GM19397 (cell line): ENCODE measurements at regions not wholly inside any gene's neighbourhood (a gene's known extent, or its start where the extent isn't known, plus 50 kb on each side); places are given as distances from the start of the nearest gene placed in this dataset.

ENCODE experiments used
- ATAC-seq: cut with Tn5 transposase; IDR thresholded peaks from one replicate; pipeline ENCODE4 v1.9.1; 2021; ENCODE audit warnings: mild to moderate bottlenecking, moderate library complexity; ENCODE audit not compliant: unreplicated experiment

DNA sequence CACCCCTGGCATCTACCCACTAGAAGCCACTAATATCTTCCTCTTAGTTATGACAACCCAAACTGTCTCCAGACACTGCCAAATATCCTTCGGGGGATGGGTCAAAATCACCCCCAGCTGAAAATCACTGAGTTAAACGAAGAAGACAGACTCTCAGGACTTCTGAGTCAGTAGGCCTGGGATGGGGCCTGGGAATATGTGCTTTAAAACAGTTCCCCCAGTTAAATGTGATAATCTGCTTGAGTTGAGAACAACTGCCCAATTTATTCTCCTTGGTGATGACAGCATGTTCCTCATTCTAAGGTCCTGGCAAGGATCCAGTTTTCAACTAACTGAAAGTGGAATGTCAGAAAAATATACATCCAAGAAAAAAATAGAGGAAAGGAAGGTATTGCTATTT, 52.4 kb downstream of the CBLL2 start:
- ATAC-seq = no peak

DNA sequence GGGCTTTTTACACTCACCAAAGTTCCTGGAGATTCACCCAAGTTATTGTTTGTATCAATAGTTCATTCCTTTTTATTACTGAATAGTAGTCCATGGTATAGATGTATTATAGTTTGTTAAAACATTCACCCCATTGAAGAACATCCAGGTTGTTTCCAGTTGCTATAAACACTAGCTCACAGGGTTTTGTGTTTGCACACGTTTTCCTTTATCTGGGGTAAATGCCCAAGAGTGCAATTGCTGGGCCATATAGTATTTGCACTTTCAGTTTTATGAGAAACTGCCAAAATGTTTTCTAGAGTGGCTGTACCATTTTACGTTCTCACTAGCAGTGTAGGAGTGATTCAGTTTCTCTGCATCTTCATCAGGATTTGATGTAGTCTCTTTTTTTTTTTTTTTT, 57.1 kb downstream of the CBLL2 start:
- no peak for ATAC-seq

DNA sequence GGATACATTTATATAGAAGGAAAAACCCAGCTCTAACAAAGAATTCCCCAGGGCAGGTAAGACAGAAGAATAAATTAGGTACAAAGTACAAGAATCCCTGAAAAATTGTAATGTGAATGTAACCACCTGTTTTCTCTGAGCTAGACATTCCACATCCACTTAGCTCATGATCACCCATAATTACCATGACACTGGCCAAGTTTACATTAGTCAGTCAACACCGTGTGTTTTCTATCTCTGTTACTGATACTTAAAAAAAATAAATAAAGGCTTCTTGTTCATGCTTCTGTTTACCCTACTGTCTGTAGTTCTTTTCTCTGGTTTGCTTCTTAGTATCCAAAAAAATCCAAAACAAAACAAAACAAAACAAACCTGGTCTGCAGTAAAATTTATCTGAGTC, 66.0 kb downstream of the CBLL2 start:
- ATAC-seq = no peak

DNA sequence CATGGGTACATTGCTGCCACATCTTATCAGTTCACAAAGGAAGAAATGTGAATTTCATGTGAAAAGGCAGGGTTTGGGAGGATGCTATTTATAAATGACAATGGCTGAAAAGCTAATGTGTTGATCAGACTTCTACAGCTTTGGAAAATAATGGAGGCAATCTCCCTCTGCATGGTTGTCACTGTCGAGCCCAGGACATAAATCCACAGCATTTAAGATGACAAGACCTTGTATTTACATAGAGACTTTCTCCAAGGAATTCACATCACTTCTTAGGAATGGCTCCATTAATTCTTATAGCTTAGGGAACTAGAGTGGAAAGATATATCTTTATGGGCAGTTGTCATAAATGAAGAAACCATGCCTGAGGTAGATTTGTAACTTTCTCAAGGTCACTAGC, 66.7 kb downstream of the CBLL2 start:
- ATAC-seq = no peak

DNA sequence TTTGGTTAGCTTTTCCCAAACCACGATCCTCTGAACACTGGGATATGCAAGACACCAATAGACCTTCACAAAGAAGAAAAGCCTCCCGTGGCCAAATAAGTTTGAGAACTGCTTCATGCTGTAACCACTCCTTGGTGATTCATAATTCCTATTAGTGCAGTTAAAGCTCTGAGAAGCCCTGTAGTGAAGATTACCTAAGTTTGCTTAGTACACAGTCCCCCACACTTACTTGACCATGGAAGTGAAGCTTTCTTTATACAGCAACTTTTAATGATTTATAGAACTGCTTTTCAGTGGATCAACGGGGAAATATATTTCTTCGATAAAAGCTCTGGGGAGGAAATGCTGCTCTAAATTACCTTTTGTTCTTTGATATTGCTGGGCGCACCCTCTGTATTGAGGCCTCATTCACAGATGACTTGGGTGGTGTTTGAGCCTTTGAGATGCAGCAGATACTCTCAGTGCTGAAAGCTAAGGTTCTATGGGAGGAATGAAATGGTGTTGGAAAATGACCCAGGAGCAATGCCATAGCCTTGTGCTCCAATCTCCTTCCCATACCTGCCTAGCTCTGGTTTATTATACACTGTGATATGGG, 67.4 kb downstream of the CBLL2 start:
- ATAC-seq = no peak

DNA sequence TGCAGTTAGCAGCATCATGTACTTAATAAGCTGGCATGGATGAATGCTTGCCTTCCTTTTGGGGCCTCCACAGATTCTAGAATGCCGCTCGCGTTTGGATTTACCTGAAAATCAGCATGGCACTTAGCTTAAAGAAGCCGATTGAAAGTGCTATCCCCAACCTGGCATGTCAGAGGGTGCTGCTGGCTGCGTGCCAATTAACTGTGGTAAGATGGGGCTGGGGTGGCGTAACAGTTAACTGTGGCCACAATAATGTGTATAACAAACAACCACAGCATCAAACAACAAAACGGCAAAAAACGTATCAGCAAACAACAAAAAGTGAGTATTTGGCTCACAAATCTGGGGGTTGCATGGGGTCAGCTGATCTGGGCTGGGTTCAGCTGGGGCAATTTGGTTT, 70.5 kb downstream of the CBLL2 start:
- ATAC-seq = no peak

DNA sequence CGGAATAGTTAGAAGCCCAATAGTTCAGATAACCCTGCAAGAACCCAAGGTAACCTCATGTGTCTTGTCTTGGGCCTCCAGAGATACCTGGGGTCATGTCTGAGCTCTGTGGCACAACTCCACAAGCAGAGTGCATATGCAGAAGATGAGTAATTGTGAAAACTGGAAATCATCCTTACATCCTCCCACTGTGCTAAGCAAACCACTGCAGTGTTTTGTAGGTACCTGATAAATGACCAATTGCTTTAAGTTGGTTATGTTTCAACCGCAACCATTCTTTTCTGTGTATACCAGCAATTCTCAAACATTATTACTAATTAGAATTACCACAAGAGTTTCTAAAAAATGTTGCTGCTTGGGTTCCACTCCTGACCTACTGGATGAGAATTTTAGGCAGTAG, 73.2 kb downstream of the CBLL2 start:
- ATAC-seq = no peak

DNA sequence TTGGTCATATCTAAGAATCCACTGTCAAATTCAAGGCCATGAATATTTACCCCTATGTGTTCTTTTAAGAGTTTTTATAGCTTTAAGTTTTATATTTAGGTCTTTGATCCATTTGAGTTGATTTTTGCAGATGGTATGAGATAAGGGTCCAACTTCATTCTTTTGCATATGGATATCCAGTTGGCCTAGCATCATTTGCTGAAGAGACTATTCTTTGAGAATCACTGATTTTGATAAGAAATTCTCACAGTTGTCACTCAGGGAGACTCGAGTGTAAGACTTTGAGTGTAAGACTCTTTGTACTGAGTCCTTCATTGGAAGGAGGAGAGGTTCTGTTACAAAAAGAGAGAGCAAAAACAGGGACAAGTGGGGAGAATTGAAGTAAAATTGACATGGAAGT, 74.8 kb downstream of the CBLL2 start:
- no peak for ATAC-seq

DNA sequence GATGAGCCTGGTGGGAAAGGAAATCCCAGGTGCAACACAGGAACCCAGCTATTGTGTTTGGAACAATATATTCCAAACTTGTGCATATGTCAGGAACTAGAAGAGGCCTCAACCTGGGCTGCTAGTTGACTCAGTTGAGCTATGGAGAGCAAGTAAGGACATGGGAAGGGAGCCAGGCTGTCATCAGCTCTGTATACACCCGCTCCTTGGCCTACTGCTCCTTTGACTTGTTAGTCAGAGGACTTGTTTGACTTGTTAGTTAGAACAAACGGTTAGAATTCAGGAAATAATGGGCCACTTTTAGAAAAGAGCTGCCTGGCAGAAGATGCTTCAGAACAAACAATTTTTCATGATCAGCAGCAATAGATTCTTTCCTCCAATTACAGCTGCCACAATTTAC, 76.4 kb downstream of the CBLL2 start:
- ATAC-seq = no peak

DNA sequence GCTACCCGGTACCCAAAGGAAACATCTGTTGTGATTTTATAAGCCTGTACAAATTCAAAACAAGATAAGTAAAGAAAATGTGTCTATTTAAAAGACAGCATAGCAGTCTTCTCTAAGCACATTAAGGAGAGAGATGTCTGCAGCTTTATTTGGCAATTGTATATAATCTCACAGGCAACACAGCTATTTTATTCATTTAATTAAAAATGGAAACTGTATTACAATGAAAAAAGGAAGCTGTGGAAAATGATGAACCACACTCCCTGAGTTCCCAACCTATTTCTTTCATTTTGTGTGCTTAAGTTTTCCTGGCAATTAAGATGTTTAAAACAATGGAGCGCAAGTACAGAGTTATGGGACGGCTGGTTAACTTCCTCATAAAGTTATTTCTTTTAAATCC, 78.4 kb downstream of the CBLL2 start:
- no peak for ATAC-seq

DNA sequence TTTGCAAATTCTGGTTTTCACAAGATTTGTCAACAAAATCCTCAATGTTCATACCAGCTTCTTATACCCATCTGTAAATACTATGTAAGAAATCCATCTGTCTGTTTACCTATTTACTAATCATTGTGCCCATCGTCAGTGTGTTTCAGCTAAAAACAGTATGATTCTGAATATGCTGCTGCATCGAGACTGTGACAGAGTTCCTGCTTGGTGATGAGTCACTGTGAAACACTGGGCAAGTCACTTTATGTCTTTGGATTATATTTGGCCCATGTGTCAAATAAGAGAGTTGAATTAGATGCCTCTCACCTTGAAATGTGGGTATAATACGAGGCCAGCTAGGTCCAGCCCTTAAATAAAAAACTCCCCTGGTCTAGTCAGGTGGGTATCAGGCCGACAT, 79.3 kb downstream of the CBLL2 start:
- no peak for ATAC-seq

DNA sequence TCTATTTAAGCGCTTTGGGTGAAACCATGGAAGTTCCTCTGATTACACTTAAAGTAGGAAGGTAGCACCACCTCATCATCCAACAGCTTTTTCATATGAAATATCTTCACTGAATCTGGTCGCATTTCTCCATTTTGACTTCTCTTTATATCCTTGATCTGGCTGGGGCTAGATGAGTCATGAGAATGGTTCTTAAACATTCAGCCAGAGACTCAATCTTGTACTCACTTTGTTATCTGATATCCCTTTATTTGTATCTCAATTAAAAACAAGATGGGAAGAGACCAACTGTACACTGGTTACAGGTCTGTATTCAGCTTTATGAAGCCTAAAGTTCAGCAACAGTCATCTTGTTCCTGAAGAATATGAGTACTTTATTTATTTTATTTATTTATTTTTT, 84.9 kb downstream of the CBLL2 start:
- ATAC-seq = no peak

DNA sequence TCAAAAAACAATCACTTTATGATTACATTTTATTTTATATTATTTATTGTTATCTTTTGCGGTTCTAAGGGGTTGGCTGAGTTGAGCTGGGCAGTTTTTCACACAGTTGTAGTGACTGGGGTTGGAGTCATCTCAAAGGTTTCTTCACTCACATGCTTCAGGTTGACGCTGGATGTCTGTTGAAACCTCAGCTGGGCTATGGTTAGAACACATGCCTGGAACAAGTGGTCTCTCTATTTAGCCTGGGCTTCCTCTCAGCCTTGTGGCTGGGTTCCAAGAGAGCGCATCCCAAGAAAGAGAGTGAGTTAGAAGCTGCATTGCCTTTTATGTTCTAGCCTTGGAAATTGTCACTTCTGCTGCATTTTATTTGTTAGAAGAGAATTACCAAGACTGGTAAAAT, 87.4 kb downstream of the CBLL2 start:
- no peak for ATAC-seq

DNA sequence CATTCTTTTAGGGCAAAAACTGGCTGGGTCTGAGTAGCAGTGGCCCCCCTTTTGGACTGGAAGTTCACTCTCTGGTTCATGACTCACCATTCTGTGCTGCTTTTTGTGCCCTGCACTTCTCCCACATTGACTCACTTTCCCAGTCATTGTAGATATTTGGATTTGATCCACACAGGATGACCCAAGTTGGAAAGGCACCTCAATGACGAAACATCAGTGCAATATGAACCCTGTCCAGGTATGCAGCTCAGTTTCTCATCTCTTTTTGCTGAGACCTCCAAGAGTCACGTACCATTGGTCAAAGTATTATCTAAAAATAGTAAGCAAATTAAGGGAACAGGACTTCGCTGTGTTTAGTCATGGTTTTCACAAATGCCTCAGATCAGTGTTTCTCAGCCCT, 92.7 kb downstream of the CBLL2 start:
- no peak for ATAC-seq

DNA sequence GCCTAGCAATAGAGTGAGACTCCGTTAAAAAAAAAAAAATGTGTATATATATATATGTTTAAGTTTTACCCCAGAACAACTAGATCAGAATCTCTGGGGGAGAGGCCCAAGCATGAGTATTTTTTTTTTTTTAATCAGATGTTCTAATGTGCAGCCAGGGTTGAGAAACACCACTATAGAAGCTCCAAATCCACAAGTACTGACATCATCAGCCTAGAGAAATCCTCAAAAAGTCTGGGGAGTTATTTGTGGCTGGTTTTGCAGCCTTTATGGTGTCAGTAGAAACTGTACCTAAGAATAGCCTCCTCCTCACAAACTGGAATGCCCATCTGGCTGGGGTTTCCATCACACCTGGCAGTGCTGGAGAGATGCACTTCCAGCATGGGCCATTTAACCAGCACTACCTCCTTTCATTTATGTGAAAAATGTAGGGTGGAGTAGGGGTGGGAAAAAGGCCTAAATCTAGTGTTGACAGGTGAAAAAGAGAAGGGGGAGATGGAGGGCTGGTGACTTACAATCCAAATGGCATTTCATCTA, 93.5 kb downstream of the CBLL2 start:
- no peak for ATAC-seq

DNA sequence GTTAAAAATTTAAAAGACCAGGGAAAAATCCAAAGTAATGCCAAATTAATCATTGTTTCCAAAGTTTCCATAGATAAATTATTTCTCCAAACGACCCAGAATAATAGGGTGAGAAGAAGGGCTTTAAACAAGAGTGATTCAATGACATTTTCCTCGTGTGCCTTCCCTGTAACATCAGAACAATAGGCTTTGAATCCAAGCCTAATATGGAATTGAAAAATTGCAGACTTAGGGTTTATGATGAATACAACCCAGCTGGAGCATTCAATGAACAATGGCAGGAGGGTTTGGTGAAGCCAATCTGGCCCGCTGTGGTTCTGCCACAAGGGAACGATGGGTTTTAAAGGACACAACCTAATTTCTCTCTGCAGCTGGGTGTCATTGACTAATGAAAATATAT, 94.2 kb downstream of the CBLL2 start:
- ATAC-seq = no peak

DNA sequence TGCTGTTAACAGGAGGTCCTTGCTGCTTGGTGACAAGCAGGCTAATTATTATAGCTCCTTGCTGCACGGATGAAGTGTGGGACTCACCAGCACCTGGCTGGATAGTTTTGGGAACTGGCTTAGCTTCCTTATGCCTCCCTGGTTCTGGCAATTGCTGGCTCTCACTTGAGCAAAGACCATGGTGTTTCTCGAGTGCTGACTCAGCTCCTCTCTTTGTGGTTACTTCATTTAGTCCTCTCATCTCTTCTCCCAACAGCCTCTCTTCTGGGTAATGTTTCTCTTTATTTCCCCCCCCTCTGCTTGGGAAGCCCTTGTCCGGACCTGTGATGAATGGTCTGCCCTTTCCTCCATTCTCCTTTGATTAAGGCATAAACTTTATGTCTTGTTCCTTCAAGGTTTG, 100.4 kb downstream of the CBLL2 start:
- no peak for ATAC-seq

DNA sequence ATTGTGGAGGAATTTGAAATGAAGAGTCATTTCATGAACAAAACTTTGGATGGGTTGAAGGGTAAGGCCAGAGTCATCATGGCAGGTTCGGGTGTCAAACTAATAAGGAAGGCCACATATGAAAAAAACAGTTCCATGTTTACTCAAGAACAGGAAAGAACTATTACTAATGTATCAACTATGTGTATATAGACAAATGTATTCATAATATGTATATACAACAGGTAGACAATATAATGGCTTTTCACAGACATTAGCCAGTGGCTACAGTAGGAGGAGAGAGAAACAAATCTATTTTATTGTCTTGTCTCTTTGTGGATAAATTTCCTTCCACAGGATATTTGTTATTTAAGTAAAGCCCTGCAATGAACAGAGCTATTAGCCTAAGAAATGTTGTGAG, 101.1 kb downstream of the CBLL2 start:
- ATAC-seq = no peak

DNA sequence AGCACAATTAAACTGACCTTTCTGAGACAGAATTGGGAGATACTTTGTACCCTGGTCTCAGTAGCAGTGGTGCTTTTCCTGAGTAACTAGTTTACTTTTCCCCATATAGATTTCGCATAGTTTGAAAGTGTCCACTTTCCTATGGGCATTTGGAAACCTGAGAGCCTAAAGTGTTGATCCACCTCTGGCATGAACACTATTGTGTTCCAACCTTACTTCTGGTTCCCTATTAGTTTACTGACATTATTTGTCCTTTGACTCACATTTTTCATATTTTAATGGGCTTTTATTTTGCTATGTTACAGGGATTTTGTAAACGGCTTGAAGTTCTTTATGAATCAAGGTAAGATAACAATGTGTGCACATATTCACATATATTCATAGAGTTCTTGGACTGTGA, 103.7 kb downstream of the CBLL2 start:
- ATAC-seq = no peak

DNA sequence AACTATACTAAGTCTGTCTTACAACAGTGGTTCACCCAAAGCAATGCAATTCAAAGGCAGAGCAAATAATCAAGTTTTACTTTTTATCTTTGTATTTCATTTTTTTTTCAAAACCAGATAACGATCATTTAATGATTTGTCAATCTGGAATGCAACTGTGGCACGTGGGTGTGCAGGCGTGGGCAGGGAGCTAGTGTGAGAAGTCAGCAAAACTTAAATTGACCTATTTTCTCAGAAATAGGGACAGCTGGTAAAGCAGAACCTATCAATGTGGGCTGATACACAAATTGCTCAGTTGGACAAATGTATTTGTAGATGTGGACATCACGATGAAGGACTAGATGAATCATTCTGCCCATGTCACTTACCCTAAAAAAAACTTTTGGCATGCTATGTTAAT, 105.6 kb downstream of the CBLL2 start:
- no peak for ATAC-seq

DNA sequence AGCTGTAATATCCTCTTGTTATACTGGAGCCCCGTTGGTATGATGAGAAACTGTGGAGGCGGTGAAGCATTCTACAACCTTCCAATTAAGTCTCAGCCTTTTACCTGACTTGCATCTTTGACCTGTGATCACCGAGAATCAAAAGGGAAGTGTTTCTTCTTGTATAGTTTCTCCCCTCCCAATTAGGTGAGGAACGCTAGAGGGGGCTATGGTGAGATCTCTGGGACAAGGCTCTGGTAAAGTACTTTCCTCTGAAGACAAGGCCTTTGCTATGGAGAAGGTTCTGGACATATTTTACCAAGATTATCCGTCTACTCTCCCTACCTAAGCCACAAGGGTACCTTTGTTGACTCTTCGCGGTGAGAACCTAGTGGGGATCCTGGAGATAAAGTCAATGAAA, 111.3 kb downstream of the CBLL2 start:
- ATAC-seq = no peak

DNA sequence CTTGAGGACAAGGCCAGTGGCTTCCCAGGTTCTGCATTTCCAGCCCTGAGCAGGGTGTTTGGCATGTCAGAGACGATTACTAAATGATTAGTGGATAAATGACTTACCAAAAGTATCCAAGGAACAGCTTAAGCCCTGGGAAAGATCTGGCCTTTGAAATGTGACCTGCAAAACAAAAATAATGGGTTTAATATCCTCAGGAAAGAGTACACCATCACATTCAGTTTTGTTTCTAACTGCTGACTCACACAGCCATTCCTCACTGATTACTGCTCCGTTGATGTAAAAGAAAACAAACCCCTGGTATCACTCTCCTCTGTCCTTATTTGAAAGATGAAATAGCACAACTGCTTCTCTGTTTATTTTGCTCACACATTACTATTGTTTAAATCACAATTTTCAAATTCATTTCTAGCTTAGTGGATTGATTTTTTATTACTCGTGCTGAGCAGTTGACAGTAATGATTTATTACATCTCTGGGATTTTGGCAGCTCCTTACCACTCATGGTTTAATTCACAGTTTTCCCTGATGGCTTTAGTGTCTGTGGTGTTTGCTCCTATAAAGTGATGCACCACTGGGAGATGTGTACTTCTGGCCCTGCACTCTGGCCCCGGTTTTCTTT, 117.0 kb downstream of the CBLL2 start:
- ATAC-seq = no peak
